ENCODE measurements at regions not wholly inside any gene's neighbourhood (a gene's known extent, or its start where the extent isn't known, plus 50 kb on each side); places are given as distances from the start of the nearest gene placed in this dataset.

- TF ChIP-seq POLR2A (IDR thresholded peaks at IDR 0.05) (no peak), EP300 (IDR thresholded peaks at IDR 0.05) (no peak)
- TF ChIP-seq, protein P1, sequence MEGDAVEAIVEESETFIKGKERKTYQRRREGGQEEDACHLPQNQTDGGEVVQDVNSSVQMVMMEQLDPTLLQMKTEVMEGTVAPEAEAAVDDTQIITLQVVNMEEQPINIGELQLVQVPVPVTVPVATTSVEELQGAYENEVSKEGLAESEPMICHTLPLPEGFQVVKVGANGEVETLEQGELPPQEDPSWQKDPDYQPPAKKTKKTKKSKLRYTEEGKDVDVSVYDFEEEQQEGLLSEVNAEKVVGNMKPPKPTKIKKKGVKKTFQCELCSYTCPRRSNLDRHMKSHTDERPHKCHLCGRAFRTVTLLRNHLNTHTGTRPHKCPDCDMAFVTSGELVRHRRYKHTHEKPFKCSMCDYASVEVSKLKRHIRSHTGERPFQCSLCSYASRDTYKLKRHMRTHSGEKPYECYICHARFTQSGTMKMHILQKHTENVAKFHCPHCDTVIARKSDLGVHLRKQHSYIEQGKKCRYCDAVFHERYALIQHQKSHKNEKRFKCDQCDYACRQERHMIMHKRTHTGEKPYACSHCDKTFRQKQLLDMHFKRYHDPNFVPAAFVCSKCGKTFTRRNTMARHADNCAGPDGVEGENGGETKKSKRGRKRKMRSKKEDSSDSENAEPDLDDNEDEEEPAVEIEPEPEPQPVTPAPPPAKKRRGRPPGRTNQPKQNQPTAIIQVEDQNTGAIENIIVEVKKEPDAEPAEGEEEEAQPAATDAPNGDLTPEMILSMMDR (IDR thresholded peaks at IDR 0.05): no peak
Observed at GRCh38 chr1:29549001-29549400, 312.7 kb downstream of the PTPRU start.

Measured in upper lobe of left lung (tissue), 4 donors.